DMS114 treated with DMSO at 0.1 percent for 48 hours (cell line): ENCODE measurements at regions not wholly inside any gene's neighbourhood (a gene's known extent, or its start where the extent isn't known, plus 50 kb on each side); places are given as distances from the start of the nearest gene placed in this dataset.
"Not testable (repeated sequence)": the region's sequence is repeated elsewhere in the genome, so short reads cannot be mapped to it uniquely, and the experiment has no call there.

Experiments used
- DNase-seq: peaks from one replicate; lab custom pipeline; 2025; ENCODE audit not compliant: unreplicated experiment; lab: John Stamatoyannopoulos, UW

- DNase-seq = no peak
Observed at GRCh38 chr16:56022818-56023217, 147.6 kb upstream of the CES5A start.

DNA sequence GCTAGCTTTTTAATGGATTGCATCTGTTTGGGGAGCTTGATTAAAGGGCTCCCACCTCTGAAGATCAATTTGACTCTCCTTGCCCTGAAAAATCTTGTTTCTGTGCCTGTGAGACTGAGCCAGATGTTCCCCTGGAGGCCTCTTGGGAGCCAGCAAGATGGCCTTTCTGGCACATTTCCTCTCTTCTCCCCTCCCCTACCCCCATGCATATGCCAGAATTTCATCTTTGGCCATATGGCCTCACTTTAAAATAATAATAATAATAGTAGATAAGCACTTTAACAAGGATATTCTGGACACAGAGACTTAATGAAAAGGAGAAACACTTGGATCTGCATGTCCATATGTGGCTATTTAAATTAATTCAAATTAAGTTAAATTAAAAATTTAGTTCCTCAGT lies 144.1 kb upstream of the CES5A start:
- DNase-seq = no peak

DNA sequence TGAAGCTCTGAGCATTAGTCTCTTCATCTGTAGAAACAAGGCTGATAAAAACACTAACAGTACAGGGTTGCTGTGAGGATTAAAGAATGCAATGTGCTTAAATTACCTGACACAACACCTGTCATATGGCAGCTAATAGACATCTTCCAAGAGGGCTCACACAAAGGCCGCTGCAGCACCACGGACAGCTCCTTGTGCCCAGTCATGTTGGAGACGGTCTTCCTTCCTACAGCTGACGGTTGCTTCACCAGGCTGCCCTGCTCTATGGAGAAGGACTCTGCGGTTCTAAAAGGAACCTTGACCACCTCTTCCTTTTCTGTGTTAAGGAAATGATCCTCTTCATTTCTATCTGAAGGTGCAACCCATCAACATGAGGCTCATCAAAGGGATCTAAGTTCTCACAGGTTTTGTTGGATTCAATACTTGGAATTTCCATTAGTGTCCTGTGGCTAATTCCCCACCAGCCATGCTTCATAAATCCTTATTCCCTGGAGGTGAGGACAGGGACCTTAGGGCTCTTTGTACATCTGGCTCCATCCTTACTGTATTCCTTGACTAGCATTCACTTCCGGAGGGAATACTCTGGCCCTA lies 138.9 kb upstream of the CES5A start:
- DNase-seq = no peak

DNA sequence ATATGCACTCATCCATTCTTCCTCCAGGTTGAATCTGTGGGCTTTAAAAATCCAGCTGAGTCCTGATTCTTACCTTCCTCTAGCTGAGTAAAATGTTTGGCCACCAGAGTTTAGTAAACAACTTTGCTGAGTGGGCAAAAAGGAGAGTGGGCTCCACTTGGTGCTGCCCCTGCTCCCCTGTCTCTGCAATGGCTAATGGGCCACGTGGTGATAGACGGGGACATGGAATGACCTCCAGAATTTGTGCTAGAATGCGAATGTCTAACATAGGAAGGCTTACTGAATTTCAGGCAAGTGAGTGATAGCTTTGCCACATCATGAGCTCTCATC lies 137.3 kb upstream of the CES5A start:
- no peak for DNase-seq

- no peak for DNase-seq
Observed at GRCh38 chr16:56011808-56012481, 136.8 kb upstream of the CES5A start.

GRCh38 chr16:56005958-56006357 lies 130.8 kb upstream of the CES5A start:
- DNase-seq = no peak

- no peak for DNase-seq
Observed at GRCh38 chr16:55999683-56000082, 124.5 kb upstream of the CES5A start.

DNA sequence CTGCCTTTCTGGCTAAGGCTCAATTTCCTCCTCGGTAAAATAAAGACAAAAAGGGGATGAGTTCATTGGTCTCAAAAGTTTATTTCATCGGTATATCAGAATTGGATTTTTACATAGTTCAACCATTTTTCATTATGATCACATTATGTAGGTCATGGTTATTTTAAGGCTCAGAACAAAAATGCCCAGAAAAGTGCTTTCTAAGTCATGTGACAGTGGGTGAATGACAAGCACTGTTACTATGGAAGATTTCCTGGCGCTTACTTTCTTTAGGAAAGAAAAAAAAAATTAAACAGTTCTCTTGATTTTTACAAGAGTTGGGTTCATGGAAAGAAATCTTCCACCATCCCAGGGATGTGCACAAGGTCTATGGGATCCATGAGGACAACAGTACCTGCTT lies 117.9 kb upstream of the CES5A start:
- DNase-seq = no peak

DNA sequence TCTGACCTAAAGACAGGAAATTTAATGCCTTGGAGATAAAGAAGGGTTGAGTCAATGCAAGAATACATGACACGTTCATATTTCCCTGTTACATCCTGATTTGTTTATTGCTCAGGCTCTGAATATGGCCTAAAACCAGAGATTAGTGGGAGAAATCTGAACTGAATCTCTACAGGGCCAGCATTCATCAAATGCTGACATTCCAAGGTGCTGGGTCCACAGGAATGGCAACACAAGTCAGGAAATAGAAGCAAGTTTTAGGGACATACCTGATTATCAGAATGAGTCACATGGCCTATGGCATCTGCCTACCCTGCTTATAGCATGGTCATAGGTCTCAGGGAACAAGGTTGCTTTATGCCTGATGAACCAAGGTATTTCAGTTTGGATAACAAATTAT lies 117.4 kb upstream of the CES5A start:
- no peak for DNase-seq

DNA sequence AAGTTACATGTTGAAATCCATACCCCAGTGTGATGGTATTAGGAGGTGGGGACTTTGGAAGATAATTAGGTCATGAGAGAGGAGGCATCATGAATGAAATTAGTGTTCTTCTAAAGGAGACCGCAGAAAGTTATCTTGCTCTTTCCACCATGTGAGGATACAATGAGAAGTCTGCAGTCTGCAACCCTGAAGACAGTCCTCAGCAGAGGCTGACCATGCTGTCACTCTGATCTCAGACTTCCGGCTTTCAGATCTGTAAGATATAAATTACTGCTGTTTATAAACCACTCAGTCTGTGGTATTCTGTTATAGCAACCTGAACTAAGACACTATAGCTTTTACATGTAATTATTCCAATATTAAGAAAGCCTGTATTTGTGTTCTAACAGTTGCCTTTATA lies 116.7 kb upstream of the CES5A start:
- no peak for DNase-seq

GRCh38 chr16:55989569-55989907 lies 114.4 kb upstream of the CES5A start:
- DNase-seq = no peak

DNA sequence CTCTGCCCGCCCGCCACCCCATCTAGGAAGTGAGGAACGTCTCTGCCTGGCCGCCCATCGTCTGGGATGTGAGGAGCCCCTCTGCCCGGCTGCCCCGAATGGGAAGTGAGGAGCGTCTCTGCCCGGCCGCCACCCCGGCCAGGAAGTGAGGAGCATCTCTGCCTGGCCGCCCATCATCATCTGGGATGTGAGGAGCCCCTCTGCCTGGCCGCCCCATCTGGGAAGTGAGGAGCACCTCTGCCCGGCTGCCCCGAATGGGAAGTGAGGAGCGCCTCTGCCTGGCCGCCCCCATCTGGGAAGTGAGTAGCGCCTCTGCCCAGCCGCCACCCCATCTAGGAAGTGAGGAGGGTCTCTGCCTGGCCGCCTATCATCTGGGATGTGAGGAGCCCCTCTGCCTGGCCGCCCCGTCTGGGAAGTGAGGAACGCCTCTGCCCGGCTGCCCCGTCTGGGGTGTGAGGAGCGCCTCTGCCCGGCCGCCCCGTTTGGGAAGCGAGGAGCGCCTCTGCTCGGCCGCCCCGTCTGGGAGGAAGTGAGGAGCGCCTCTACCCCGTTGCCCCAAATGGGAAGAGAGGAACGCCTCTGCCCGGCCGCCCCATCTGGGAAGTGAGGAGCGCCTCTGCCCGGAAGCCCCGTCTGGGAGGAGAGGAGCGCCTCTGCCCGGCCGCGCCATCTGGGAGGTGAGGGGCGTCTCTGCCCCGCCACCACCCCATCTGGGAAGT lies 113.8 kb upstream of the CES5A start:
- not testable (repeated sequence) for DNase-seq

DNA sequence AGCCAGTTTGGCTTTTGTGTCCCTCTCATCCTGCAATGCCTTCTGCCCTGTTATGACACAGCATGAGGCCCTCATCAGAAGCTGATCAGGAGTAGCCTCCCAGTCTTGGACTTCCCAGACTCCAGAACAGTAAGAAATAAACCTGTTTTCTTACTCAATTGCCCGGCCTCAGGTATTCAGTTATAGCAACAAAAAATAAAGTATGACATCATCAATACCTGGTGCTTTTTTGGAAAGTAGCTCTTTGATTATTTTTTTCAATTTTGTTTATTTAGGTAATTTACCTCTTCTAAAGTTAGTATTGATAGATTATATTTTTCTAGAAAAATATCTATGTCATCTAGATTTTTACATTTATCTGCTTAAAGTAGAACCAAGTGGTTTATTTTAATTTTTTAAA lies 112.8 kb upstream of the CES5A start:
- no peak for DNase-seq

DNA sequence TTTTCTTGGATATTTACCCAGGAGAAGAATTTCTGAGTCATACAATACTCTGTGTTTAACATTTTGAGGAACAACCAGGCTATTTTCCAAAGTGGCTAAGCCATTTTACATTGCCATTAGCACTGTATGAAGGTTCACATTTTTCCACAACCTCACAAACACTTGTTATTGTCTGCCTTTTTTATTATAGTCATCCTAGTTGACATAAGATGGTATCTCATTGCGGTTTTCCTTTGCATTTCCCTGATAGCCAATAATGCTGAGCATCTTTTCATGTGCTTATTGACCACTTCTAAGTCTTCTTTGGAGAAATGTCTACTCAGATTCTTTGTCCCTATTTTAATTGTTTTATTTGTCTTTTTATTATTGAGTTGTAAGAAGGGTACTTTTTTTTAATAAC lies 107.4 kb upstream of the CES5A start:
- no peak for DNase-seq

DNA sequence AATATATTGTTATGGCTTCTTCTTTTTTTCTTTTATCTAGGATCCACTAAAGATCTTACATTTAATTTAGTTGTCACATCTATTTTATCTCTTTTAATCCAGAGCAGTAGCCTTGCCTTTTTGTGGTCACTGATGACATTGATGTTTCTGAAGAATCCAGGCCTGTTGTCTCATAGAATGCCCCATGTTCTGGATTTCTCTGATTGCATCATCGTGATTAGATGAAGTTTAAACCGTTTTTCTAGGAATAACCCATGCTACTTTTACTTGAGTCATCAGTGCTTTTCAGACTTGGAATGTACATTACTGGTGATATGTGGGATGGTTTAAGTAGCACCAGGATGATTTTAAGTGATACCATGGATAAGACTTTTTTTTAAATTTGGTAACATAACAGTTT lies 106.4 kb upstream of the CES5A start:
- DNase-seq = no peak

DNA sequence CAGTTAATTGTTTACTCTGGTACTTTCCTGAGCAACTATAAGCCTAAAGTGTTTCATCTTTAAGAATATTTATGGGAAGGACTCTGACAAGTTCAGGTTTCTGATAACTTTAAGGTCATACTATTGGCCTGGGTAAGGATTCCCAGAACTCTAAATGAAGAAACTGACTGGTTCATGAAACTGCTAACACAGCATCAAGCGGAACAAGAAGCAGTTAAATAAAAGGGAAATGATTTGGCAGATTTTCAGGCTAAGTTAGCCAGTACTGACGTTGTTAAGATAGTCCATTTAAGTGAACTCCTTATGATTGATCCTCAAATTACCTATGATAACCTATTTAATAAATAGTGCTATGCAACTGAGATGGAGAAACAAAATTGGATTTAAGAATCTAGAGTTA lies 101.6 kb upstream of the CES5A start:
- no peak for DNase-seq

GRCh38 chr16:55971447-55971846 lies 96.3 kb upstream of the CES5A start:
- no peak for DNase-seq

GRCh38 chr16:55968221-55968620 lies 93.0 kb upstream of the CES5A start:
- DNase-seq = no peak

GRCh38 chr16:55964923-55965475 lies 89.8 kb upstream of the CES5A start:
- no peak for DNase-seq

DNA sequence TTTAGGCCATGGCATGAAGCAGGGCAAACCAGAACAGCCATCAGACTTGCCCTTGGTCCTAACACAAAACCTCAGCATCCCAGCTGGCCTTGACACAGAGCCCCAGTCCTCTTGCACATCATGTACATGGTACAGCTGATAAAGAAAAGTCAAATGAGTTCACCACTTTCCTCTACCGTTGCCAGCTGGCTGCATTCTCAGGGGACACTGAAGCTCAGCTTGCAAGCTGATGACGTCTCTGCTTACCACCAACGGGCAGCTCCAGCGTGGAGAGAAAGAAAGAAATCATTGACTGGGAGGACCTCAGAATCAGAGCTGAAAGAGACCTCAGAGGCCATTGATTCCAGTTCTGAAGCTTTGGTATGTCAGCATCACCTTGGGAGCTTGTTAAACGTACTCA lies 80.7 kb upstream of the CES5A start:
- DNase-seq = no peak

DNA sequence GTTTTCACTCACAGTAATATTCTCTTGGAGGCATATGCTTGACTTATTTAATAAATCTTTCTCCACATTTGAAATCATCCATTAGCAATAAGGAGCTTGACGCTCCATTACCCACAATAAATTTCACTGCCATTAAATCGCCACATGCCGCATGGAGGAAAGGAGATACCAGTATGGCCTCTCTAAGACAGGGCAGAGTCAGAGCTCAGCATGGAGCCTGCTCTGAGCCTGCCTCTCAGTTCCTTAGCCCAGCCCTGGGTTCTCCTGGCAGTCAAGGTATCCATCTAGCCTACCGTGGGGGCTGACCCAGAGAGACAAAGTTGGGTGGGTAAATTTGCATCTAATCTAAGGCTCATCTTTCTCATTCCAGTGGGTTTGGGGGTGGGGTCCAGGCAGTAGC lies 80.3 kb upstream of the CES5A start:
- DNase-seq = no peak

DNA sequence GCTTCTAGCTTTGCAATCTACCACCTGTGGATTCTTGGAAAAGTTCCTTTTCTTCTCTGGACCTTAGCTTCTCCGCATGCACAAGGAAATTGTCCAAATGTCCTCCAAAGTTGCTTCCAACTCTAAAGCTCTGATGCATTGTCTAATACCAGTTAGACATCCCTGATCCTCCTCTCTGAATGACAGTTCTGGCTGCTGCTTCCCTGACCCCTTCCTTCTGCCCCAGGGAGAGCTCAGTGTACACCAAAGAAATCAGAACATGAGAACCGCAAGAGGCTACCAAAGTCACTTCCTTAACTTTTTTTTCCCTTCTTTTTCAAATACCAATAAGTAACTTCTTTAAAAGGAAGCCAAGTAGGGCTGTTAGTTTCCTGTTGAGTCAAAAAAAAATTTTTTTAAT lies 79.7 kb upstream of the CES5A start:
- no peak for DNase-seq

DNA sequence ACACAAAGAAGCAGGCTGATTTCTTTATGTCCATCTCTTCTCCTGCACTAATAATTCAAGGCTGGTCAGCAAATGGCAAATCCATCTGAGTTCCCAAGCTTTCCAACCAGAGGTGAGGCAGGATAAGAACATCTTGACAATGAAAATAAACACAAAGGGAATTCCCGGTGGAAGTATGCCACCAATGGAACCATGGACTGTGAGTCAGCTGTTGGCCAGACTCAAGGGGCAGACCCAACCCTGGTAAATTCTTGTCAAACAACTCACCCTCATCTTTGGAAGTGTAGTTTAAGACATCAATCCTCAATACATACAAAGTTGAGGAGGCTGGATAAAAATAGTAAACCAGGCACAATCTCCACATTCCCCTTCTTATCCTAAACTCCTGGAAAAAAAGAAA lies 74.3 kb upstream of the CES5A start:
- DNase-seq = no peak
